ENCODE measurements at regions not wholly inside any gene's neighbourhood (a gene's known extent, or its start where the extent isn't known, plus 50 kb on each side); places are given as distances from the start of the nearest gene placed in this dataset.

DNA sequence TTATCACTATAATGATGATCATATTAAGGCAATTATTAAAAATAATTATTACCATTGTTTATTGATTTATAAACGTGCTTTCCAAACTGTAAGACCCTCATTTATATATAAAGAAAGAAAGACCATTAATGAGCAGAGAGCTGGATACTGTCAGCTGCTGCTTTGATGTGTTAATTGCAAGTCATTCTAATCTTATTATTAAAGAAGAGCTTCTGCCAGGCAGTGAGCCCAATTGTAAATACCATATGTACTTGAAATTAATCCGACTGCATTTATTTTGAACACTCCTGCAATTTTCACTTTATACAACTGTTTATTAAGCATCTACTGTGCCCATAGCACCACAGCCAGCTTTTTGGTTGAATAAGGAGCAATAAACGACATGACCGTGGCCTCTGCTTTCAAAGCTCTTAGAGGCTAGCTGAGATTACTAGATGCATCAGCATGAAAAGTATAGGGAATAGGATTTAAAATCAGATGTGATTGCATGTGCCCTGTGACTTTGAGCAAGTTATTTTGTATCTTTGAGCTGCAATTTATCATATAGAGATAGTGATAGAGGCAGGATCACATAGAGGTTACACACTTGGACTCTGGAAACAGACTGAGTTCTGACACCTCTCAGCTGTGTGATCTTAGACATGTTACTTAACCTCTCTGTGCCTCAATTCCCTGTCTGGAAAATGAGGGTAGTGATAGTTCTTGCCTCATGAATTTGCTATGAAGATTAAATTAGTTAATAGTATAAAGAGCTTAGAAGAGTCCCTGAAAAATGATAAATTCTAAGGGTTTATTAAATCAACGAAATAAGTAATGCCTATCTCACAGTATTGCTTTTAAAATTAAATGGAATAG is 83.4 kb downstream of the MYCN start:
- DNase-seq (ENCODE audit: low read depth), result no peak
- TF ChIP-seq, protein P1, sequence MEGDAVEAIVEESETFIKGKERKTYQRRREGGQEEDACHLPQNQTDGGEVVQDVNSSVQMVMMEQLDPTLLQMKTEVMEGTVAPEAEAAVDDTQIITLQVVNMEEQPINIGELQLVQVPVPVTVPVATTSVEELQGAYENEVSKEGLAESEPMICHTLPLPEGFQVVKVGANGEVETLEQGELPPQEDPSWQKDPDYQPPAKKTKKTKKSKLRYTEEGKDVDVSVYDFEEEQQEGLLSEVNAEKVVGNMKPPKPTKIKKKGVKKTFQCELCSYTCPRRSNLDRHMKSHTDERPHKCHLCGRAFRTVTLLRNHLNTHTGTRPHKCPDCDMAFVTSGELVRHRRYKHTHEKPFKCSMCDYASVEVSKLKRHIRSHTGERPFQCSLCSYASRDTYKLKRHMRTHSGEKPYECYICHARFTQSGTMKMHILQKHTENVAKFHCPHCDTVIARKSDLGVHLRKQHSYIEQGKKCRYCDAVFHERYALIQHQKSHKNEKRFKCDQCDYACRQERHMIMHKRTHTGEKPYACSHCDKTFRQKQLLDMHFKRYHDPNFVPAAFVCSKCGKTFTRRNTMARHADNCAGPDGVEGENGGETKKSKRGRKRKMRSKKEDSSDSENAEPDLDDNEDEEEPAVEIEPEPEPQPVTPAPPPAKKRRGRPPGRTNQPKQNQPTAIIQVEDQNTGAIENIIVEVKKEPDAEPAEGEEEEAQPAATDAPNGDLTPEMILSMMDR (IDR thresholded peaks at IDR 0.05; ENCODE audit: insufficient read depth, low read length), result no peak

GRCh38 chr2:16022548-16023240 is 82.3 kb downstream of the MYCN start:
- no peak overlapping the region for H3K4me3 ChIP-seq (ENCODE audit: low read depth, low read length)
- DNase-seq (ENCODE audit: low read depth), result no peak
- TF ChIP-seq, protein P1 (IDR thresholded peaks at IDR 0.05; ENCODE audit: insufficient read depth, low read length), result no peak

More for the DNA sequence above, 83.4 kb downstream of the MYCN start:
- H3K4me3 ChIP-seq (ENCODE audit: low read depth, low read length), result no peak overlapping the region

- H3K4me3 ChIP-seq (ENCODE audit: low read depth, low read length), result no peak overlapping the region
- TF ChIP-seq, protein P1 (IDR thresholded peaks at IDR 0.05; ENCODE audit: insufficient read depth, low read length), result no peak
- no peak for DNase-seq (ENCODE audit: low read depth)
These were observed 81.4 kb downstream of the MYCN start for GRCh38 chr2:16021611-16022363.

GRCh38 chr2:16020389-16021008 is 80.1 kb downstream of the MYCN start:
- TF ChIP-seq, protein P1 (IDR thresholded peaks at IDR 0.05; ENCODE audit: insufficient read depth, low read length), result no peak
- no peak overlapping the region for H3K4me3 ChIP-seq (ENCODE audit: low read depth, low read length)
- DNase-seq (ENCODE audit: low read depth), result no peak

DNA sequence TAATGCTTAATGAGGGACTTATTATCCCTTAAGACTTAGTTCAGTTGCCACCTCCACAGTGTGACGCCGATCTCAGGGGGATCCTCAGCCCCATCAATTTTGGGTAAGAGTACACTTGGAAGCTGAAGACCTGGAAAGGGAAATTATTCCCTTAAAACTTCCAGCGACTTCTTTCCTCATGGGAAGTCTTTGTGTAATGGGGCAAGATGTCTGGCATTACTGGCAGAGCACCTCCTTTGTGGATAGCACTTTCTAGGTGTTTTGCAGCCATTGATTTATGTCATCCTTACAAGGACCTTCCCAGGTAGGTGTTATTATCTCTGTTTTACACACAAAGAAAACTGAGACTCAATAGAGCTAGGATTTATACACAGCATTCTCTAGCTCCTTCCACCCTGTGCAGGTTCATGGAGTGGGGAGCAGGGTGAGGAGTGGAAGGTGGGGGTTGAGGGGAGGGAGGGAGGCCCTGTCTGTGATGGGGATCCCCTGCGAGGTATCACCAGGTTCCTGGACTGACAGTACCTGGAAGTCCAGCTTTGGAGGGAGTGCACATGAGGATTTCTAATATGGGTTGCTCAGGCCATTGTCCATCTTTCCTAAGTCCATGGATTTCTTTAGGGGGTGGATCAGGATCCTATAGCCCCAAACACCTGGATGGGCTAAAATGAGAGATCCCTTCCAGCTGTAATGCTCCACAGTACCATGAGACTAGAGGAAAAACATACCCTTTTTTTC is 79.4 kb downstream of the MYCN start:
- DNase-seq (ENCODE audit: low read depth), result no peak
- TF ChIP-seq, protein P1 (IDR thresholded peaks at IDR 0.05; ENCODE audit: insufficient read depth, low read length), result no peak
- H3K4me3 ChIP-seq (ENCODE audit: low read depth, low read length), result no peak overlapping the region

- no peak overlapping the region for H3K4me3 ChIP-seq (ENCODE audit: low read depth, low read length)
- TF ChIP-seq, protein P1 (IDR thresholded peaks at IDR 0.05; ENCODE audit: insufficient read depth, low read length), result no peak
- no peak for DNase-seq (ENCODE audit: low read depth)
These were observed 78.7 kb downstream of the MYCN start for GRCh38 chr2:16019060-16019480.

Measured in fibroblast of the aortic adventitia (primary cell).